ENCODE measurements at regions not wholly inside any gene's neighbourhood (a gene's known extent, or its start where the extent isn't known, plus 50 kb on each side); places are given as distances from the start of the nearest gene placed in this dataset.

DNA sequence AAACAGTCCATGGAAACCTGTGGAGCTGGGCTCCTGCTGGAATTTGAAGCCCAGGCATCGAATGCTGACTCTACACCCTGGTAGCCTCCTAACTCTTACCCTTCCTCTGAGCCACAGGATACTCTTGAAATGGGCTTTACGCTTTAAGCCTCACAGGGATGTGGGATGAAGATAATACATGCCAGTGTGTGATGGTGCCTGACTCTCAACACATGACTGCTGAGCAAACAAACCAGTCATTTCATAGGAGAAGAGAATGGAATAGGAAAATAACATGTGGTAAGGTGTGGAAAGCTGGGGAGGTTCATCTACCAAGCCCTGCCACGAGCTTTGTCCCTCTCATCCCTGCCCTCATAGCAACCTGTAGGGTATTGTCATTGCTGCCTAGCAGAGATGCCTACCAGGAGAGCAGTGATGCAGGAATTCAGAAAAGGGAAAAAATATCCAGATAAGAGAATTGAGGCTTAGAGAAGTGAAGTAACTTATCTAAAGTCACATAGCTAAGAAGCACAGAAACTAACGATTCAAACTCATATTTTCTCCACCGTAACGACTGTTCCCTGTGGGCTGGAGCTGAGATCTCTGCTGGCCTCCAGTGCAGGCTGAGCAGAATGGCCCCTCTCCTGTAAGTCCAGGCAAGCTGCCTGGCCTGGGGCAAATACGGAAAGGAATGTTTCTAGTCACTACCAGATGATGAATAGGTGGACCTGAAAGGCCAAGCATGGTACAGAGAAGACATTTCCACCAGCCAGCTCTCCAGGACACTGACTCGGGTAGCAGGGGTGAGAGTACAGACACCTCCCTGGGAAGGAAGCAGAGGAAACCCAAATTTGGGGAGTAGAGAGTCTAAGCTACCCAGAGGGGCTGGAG is 90.2 kb upstream of the DUSP5 start:
- no peak for TF ChIP-seq POLR2A (IDR thresholded peaks at IDR 0.05)
- TF ChIP-seq, protein P1, sequence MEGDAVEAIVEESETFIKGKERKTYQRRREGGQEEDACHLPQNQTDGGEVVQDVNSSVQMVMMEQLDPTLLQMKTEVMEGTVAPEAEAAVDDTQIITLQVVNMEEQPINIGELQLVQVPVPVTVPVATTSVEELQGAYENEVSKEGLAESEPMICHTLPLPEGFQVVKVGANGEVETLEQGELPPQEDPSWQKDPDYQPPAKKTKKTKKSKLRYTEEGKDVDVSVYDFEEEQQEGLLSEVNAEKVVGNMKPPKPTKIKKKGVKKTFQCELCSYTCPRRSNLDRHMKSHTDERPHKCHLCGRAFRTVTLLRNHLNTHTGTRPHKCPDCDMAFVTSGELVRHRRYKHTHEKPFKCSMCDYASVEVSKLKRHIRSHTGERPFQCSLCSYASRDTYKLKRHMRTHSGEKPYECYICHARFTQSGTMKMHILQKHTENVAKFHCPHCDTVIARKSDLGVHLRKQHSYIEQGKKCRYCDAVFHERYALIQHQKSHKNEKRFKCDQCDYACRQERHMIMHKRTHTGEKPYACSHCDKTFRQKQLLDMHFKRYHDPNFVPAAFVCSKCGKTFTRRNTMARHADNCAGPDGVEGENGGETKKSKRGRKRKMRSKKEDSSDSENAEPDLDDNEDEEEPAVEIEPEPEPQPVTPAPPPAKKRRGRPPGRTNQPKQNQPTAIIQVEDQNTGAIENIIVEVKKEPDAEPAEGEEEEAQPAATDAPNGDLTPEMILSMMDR (IDR thresholded peaks at IDR 0.05), result no peak

All from thyroid gland (tissue), 4 donors.